WTC11 (cell line): ENCODE measurements at regions not wholly inside any gene's neighbourhood (a gene's known extent, or its start where the extent isn't known, plus 50 kb on each side); places are given as distances from the start of the nearest gene placed in this dataset.

Source experiments
- CREM ChIP-seq: sonication (generic); formaldehyde crosslinking; IDR thresholded peaks from 2 replicates; pipeline ENCODE4 v1.8.1; 2022; ENCODE audit warnings: mild to moderate bottlenecking, missing genetic modification reagents, moderate library complexity
- CTCF ChIP-seq: fragments of 200-600 bp; IDR thresholded peaks from 2 replicates; pipeline ENCODE4 v1.8.0; 2022; ENCODE audit warnings: antibody characterized with exemption
- E2F5 ChIP-seq: sonication (generic); formaldehyde crosslinking; IDR thresholded peaks from 2 replicates; pipeline ENCODE4 v1.8.1; 2022; ENCODE audit warnings: mild to moderate bottlenecking, moderate library complexity, missing genetic modification reagents
- FOXP4 ChIP-seq: sonication (generic); formaldehyde crosslinking; IDR thresholded peaks from 2 replicates; pipeline ENCODE4 v1.8.0; 2022; ENCODE audit warnings: mild to moderate bottlenecking, missing genetic modification reagents
- MAX ChIP-seq: sonication (generic); formaldehyde crosslinking; IDR thresholded peaks from 2 replicates; pipeline ENCODE4 v1.8.0; 2022; ENCODE audit warnings: mild to moderate bottlenecking, missing genetic modification reagents
- NFYB ChIP-seq: sonication (generic); formaldehyde crosslinking; conservative IDR thresholded peaks from 2 replicates; pipeline ENCODE4 v1.8.0; 2022; ENCODE audit warnings: low read depth, missing genetic modification reagents
- NR1H2 ChIP-seq: sonication (generic); formaldehyde crosslinking; IDR thresholded peaks from 2 replicates; pipeline ENCODE4 v1.9.0; 2021; ENCODE audit warnings: mild to moderate bottlenecking, moderate library complexity, missing genetic modification reagents
- USF2 ChIP-seq: sonication (generic); formaldehyde crosslinking; IDR thresholded peaks from 2 replicates; pipeline ENCODE4 v1.8.1; 2023; ENCODE audit warnings: mild to moderate bottlenecking, missing genetic modification reagents, moderate library complexity
- ZBTB43 ChIP-seq: sonication (generic); formaldehyde crosslinking; IDR thresholded peaks from 2 replicates; pipeline ENCODE4 v1.8.1; 2023; ENCODE audit warnings: mild to moderate bottlenecking, missing genetic modification reagents
- ZNF263 ChIP-seq: sonication (generic); formaldehyde crosslinking; IDR thresholded peaks from 2 replicates; pipeline ENCODE4 v1.8.1; 2022; ENCODE audit warnings: low read depth, mild to moderate bottlenecking, moderate library complexity, missing genetic modification reagents
- ZNF416 ChIP-seq: fragments of 250-450 bp; sonication (Bioruptor Pico); IDR thresholded peaks from 2 replicates; pipeline ENCODE4 v1.9.0; 2021; ENCODE audit warnings: mild to moderate bottlenecking, inconsistent platforms

GRCh38 chr12:98074286-98074685, 441.1 kb upstream of the TMPO start:
- no peak for TF ChIP-seq CTCF
- no peak for TF ChIP-seq E2F5 (CRISPR knock-in tag)
- no peak for TF ChIP-seq ZNF263
- TF ChIP-seq NR1H2 (CRISPR knock-in tag) = no peak
- no peak for TF ChIP-seq MAX (CRISPR knock-in tag)
- TF ChIP-seq ZBTB43 (CRISPR knock-in tag) = no peak
- TF ChIP-seq CREM (CRISPR knock-in tag) = no peak
- TF ChIP-seq FOXP4 (CRISPR knock-in tag) = no peak
- TF ChIP-seq ZNF416 (CRISPR knock-in tag) = no peak
- no peak for TF ChIP-seq USF2 (CRISPR knock-in tag)
- no peak for TF ChIP-seq NFYB (CRISPR knock-in tag)
